Gastrocnemius medialis (tissue), 4 donors: ENCODE measurements at regions not wholly inside any gene's neighbourhood (a gene's known extent, or its start where the extent isn't known, plus 50 kb on each side); places are given as distances from the start of the nearest gene placed in this dataset.
"Not testable (repeated sequence)": the region's sequence is repeated elsewhere in the genome, so short reads cannot be mapped to it uniquely, and the experiment has no call there.

ENCODE experiments used
- ATAC-seq, 2 donors: fragments of 150-250 bp; one replicate each; pipeline ENCODE4 v1.9.1; 2016
- DNase-seq, 2 donors: peaks; one replicate each; pipeline ENCODE4 v3.0.0-alpha.2; 2019
- H3K27ac ChIP-seq, 4 donors: fragments of 200-600 bp; sonication (generic); 1 replicate in 1 of 4; 2 replicates in 3 of 4; pipeline ENCODE4 v1.5.1; 2016 to 2018; ENCODE audit warnings: mild to moderate bottlenecking in 2 of 4, moderate library complexity in 1 of 4
- H3K27me3 ChIP-seq, 3 donors: fragments of 200-600 bp; sonication (generic) in 2 of 3; 1 replicate in 1 of 3; 2 replicates in 2 of 3; pipeline versions ENCODE4 v1.5.1 to v1.6.0; 2016 to 2019; ENCODE audit warnings: mild to moderate bottlenecking in 1 of 3, moderate library complexity in 1 of 3
- H3K36me3 ChIP-seq, 2 donors: fragments of 200-600 bp; sonication (generic) in 1 of 2; one replicate each; pipeline ENCODE4 v1.5.1; 2017 to 2018
- H3K4me1 ChIP-seq, 2 donors: fragments of 200-600 bp; sonication (generic) in 1 of 2; one replicate each; pipeline ENCODE4 v1.5.1; 2016 to 2017; ENCODE audit warnings: mild to moderate bottlenecking in 2 of 2
- H3K4me3 ChIP-seq, 4 donors: fragments of 200-600 bp; sonication (generic) in 3 of 4; 1 replicate in 1 of 4; 2 replicates in 3 of 4; pipeline ENCODE4 v1.5.1; 2016 to 2019; ENCODE audit warnings: mild to moderate bottlenecking in 2 of 4
- H3K9me3 ChIP-seq, 3 donors: fragments of 200-600 bp; sonication (generic) in 2 of 3; 1 replicate in 1 of 3; 2 replicates in 2 of 3; pipeline ENCODE4 v1.5.1; 2016 to 2019
- CTCF ChIP-seq, 5 experiments: fragments of 450-650 bp in 3 of 5; fragments of 200-600 bp in 2 of 5; sonication (generic) in 2 of 5; IDR thresholded peaks in 4 of 5; conservative IDR thresholded peaks in 1 of 5; 1 replicate in 4 of 5; 2 replicates in 1 of 5; pipeline ENCODE4 v1.5.1; 2016 to 2019; ENCODE audit warnings: antibody characterized with exemption in 5 of 5, mild to moderate bottlenecking in 3 of 5, moderate library complexity in 3 of 5
- POLR2A ChIP-seq, 2 donors: fragments of 450-650 bp; IDR thresholded peaks; one replicate each; pipeline ENCODE4 v1.6.1; 2017; ENCODE audit warnings: antibody characterized with exemption in 2 of 2, mild to moderate bottlenecking in 2 of 2, moderate library complexity in 2 of 2
- in situ Hi-C, 4 donors: fragments of 200-750 bp; cut with MboI; loops; one replicate each; pipeline versions ENCODE4 v1.15.0 to v1.8.0; 2017; ENCODE audit warnings: low sequenced_read_pairs in 4 of 4
- intact Hi-C: fragments of 100-400 bp; cut with DNase I; formaldehyde crosslinking; loops from one replicate; pipeline ENCODE4 v1.15.1; 2023; ENCODE audit warnings: low total_unique reads

DNA sequence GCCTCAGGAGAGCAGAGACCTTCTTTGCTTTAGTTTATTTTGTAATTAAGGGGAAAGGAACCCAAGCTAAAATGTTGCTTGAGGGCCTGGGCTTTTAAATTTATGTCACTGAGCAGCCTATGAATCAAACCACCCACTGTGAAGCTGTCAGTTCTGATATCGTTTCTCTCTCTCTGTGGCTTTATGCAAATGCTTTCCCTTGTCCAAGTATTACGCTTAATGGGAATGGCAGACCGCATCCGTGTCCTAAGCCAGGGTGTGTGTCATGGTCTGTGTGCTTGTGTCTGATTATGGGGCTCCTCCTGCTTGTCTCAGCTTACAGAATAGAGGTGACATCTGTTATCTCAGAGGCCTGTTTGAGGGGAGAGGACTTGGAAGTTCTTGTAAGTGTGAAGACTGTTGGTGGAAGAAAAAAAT lies 82.4 kb downstream of the EBLN2 start:
- DNase-seq (peak in 1 of 2 donors; percentile 30), ATAC-seq (peak; percentile 34 to 35)
- H3K27me3 ChIP-seq = no peaks in the 10 kb centered on the region
- in situ Hi-C loops = no loop called here
- intact Hi-C loops = no loop called here
- H3K27ac ChIP-seq = peak overlapping the region in 1 of 4 donors; percentile 29
- no peak overlapping the region for H3K4me3 ChIP-seq
- TF ChIP-seq POLR2A (IDR thresholded peaks at IDR 0.05) = no peak
- no peak for TF ChIP-seq CTCF (IDR thresholded peaks at IDR 0.05 in 4 of 5, conservative IDR thresholded peaks at IDR 0.05 in 1 of 5)
- no peaks in the 10 kb centered on the region for H3K36me3 ChIP-seq
- H3K4me1 ChIP-seq = peaks cover 0 to 4% of the 10 kb centered on the region in 2 donors
- H3K9me3 ChIP-seq = no peaks in the 10 kb centered on the region

DNA sequence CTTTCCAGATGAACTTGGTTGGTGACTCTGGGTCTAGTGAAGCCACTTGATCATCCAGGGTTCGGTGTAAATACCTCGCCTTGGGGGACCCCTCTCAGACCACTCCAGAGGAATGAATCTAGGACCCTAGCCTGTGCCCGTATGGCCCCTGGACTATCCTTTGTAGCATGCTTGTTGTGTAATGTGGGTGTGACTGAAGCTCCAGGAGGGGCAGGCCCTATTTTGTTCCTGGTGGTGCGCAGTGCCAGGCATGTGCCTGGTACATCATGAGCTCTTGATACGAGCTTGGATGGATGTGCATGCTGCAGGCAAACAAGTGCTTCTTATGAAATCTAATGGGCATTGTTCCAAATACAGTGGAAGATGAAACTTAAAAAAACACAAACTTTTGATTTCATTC lies 82.8 kb downstream of the EBLN2 start:
- peak; percentile 15 to 62 for DNase-seq
- H3K9me3 ChIP-seq = no peaks in the 10 kb centered on the region
- intact Hi-C loops = no loop called here
- H3K4me3 ChIP-seq = no peak overlapping the region
- no peaks in the 10 kb centered on the region for H3K36me3 ChIP-seq
- peak; percentile 67 to 73 for ATAC-seq
- in situ Hi-C loops = no loop called here
- H3K27ac ChIP-seq = peak overlapping the region in 1 of 4 donors; percentile 29
- peaks cover 0 to 4% of the 10 kb centered on the region in 2 donors for H3K4me1 ChIP-seq
- H3K27me3 ChIP-seq = no peaks in the 10 kb centered on the region
- no peak for TF ChIP-seq CTCF (IDR thresholded peaks at IDR 0.05 in 4 of 5, conservative IDR thresholded peaks at IDR 0.05 in 1 of 5)
- no peak for TF ChIP-seq POLR2A (IDR thresholded peaks at IDR 0.05)

DNA sequence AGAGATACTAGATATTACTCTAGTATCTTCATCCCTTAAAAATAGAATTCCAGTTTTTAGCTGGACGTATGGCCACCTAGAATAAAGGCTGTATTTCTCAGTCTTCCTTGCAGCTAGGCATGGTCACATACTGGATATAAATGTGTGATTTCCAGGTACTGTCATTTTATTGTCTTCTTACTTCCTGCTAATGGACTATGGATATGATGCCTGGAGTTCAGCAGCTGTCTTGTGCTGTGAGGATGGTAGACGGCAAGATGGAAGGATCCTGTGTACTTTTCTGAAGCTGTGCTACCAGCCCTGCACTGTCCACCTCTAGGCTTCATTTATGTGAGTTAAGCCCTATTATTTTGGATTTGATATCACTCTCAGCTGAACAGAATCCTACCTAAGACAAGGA lies 83.4 kb downstream of the EBLN2 start:
- Histone ChIP-seq H3K27ac (no peak overlapping the region), H3K4me3 (no peak overlapping the region), H3K27me3 (no peaks in the 10 kb centered on the region), H3K36me3 (no peaks in the 10 kb centered on the region), H3K4me1 (peaks cover 0 to 4% of the 10 kb centered on the region in 2 donors), H3K9me3 (no peaks in the 10 kb centered on the region)
- TF ChIP-seq POLR2A (IDR thresholded peaks at IDR 0.05) (no peak), CTCF (IDR thresholded peaks at IDR 0.05 in 4 of 5, conservative IDR thresholded peaks at IDR 0.05 in 1 of 5) (no peak)
- ATAC-seq = no peak
- intact Hi-C loops (no loop called here), in situ Hi-C loops (no loop called here)
- no peak for DNase-seq

DNA sequence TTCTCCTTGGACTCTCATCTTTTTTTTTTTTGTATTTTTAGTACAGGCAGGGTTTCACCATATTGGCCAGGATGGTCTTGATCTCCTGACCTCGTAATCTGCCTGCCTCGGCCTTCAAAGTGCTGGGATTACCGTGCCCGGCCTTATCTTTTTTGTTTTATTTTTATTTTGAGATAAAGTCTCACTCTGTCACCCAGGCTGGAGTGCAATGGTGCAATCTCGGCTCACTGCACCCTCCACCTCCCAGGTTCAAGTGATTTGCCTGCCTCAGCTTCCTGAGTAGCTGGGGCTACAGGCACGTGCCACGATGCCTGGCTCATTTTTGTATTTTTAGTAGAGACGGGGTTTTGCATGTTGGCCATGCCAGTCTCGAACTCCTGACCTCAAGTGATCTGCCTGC lies 86.0 kb downstream of the EBLN2 start:
- DNase-seq, H3K27ac ChIP-seq, intact Hi-C loops: not testable (repeated sequence)

GRCh38 chr3:73148206-73148605 lies 86.7 kb downstream of the EBLN2 start:
- H3K36me3 ChIP-seq = no peaks in the 10 kb centered on the region
- no peak for DNase-seq
- no peak for TF ChIP-seq POLR2A (IDR thresholded peaks at IDR 0.05)
- no peak for TF ChIP-seq CTCF (IDR thresholded peaks at IDR 0.05 in 4 of 5, conservative IDR thresholded peaks at IDR 0.05 in 1 of 5)
- H3K4me3 ChIP-seq = no peak overlapping the region
- no peak overlapping the region for H3K27ac ChIP-seq
- no peaks in the 10 kb centered on the region for H3K27me3 ChIP-seq
- intact Hi-C loops = no loop called here
- no peak for ATAC-seq
- H3K4me1 ChIP-seq = peaks cover 0 to 4% of the 10 kb centered on the region in 2 donors
- in situ Hi-C loops = no loop called here
- no peaks in the 10 kb centered on the region for H3K9me3 ChIP-seq

More for the DNA sequence above, 86.0 kb downstream of the EBLN2 start:
- ATAC-seq, H3K36me3 ChIP-seq, H3K27me3 ChIP-seq, H3K4me3 ChIP-seq, H3K9me3 ChIP-seq, H3K4me1 ChIP-seq, in situ Hi-C loops: not testable (repeated sequence)
